ENCODE measurements at regions not wholly inside any gene's neighbourhood (a gene's known extent, or its start where the extent isn't known, plus 50 kb on each side); places are given as distances from the start of the nearest gene placed in this dataset.

DNA sequence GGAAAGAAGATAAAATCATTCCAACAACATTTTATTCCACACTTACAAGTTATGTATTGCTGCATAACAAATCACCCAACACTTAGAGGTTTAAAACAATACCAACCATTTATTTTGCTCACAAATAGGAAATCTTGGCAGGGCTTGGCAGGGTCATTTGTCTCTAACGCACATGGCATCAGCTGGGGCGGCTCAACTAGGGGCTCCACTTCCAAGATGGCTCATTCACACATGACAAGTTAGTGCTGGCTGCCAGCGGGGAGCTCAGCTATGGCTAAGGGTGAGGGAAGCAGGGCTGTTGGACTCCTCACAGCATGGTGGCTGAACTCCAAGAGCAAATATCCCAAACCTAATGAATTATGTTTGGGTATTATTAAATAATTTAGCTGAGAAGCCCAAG lies 377.0 kb downstream of the ZNF674 start:
- ChIA-PET CTCF (no interaction called here), POLR2A (interaction anchor here (0.6 kb wide), 1 partner anchor 987 kb away, joined by 4 read pairs; no protein-coding TSS in a partner anchor)
- intact Hi-C loops (cut with micrococcal nuclease; ENCODE audit: unreplicated experiment) (no loop called here), in situ Hi-C loops (cut with HindIII; ENCODE audit: low pct_unique_long_range_greater_than_20kb, low sequenced_read_pairs) (no loop called here)
- no peak for DNase-seq (ENCODE audit: low read depth, low spot score)
- BruUV-seq (replicated peaks) = no TSS peak
- Histone ChIP-seq H3K9me3 (ENCODE audit: control insufficient read depth, insufficient read depth, low read depth, low read length) (no peaks in the 10 kb centered on the region), H3K4me1 (ENCODE audit: control insufficient read depth, insufficient read depth, low read length) (no peaks in the 10 kb centered on the region), H3K4me3 (ENCODE audit: low read depth in 2 of 2, low read length in 2 of 2) (no peak overlapping the region), H3K36me3 (ENCODE audit: control insufficient read depth, insufficient read depth, low read length) (no peaks in the 10 kb centered on the region), H3K27me3 (ENCODE audit: control insufficient read depth, insufficient read depth, low read length) (no peaks in the 10 kb centered on the region), H3K27ac (ENCODE audit: low read length) (no peak overlapping the region)
- no peak for ATAC-seq
- TF ChIP-seq SIN3A (IDR thresholded peaks at IDR 0.05; ENCODE audit: borderline replicate concordance, insufficient read depth, low read depth, low read length) = no peak
- TF ChIP-seq, protein P1, sequence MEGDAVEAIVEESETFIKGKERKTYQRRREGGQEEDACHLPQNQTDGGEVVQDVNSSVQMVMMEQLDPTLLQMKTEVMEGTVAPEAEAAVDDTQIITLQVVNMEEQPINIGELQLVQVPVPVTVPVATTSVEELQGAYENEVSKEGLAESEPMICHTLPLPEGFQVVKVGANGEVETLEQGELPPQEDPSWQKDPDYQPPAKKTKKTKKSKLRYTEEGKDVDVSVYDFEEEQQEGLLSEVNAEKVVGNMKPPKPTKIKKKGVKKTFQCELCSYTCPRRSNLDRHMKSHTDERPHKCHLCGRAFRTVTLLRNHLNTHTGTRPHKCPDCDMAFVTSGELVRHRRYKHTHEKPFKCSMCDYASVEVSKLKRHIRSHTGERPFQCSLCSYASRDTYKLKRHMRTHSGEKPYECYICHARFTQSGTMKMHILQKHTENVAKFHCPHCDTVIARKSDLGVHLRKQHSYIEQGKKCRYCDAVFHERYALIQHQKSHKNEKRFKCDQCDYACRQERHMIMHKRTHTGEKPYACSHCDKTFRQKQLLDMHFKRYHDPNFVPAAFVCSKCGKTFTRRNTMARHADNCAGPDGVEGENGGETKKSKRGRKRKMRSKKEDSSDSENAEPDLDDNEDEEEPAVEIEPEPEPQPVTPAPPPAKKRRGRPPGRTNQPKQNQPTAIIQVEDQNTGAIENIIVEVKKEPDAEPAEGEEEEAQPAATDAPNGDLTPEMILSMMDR (IDR thresholded peaks at IDR 0.05) = no peak
- TF ChIP-seq POLR2AphosphoS5 (IDR thresholded peaks at IDR 0.05; ENCODE audit: low read depth, low read length) = no peak
- no peak for TF ChIP-seq TCF7L2 (IDR thresholded peaks at IDR 0.05; ENCODE audit: low read depth, low read length)
- TF ChIP-seq REST (IDR thresholded peaks at IDR 0.05; ENCODE audit: insufficient read depth in 1 of 2, low read depth in 2 of 2, low read length in 1 of 2) = no peak

GRCh38 chrX:46165866-46166265 lies 379.4 kb downstream of the ZNF674 start:
- no peaks in the 10 kb centered on the region for H3K4me1 ChIP-seq (ENCODE audit: control insufficient read depth, insufficient read depth, low read length)
- DNase-seq (ENCODE audit: low read depth, low spot score) (no peak), ATAC-seq (no peak)
- no peaks in the 10 kb centered on the region for H3K36me3 ChIP-seq (ENCODE audit: control insufficient read depth, insufficient read depth, low read length)
- intact Hi-C loops (cut with micrococcal nuclease; ENCODE audit: unreplicated experiment) = no loop called here
- H3K4me3 ChIP-seq (ENCODE audit: low read depth in 2 of 2, low read length in 2 of 2) = no peak overlapping the region
- no peaks in the 10 kb centered on the region for H3K9me3 ChIP-seq (ENCODE audit: control insufficient read depth, insufficient read depth, low read depth, low read length)
- in situ Hi-C loops (cut with HindIII; ENCODE audit: low pct_unique_long_range_greater_than_20kb, low sequenced_read_pairs) = no loop called here
- ChIA-PET CTCF (no interaction called here), POLR2A (no interaction called here)
- H3K27ac ChIP-seq (ENCODE audit: low read length) = no peak overlapping the region
- TF ChIP-seq SIN3A (IDR thresholded peaks at IDR 0.05; ENCODE audit: borderline replicate concordance, insufficient read depth, low read depth, low read length) = no peak
- TF ChIP-seq REST (IDR thresholded peaks at IDR 0.05; ENCODE audit: insufficient read depth in 1 of 2, low read depth in 2 of 2, low read length in 1 of 2) = no peak
- TF ChIP-seq, protein P1 (IDR thresholded peaks at IDR 0.05) = no peak
- no peak for TF ChIP-seq POLR2AphosphoS5 (IDR thresholded peaks at IDR 0.05; ENCODE audit: low read depth, low read length)
- TF ChIP-seq TCF7L2 (IDR thresholded peaks at IDR 0.05; ENCODE audit: low read depth, low read length) = no peak
- no TSS peak for BruUV-seq (replicated peaks)
- H3K27me3 ChIP-seq (ENCODE audit: control insufficient read depth, insufficient read depth, low read length) = no peaks in the 10 kb centered on the region

Measured in Panc1 (cell line).